GM12878 (cell line): ENCODE measurements at regions not wholly inside any gene's neighbourhood (a gene's known extent, or its start where the extent isn't known, plus 50 kb on each side); places are given as distances from the start of the nearest gene placed in this dataset.

ENCODE experiments used
- ATAC-seq: fragments of 200-7000 bp; cut with Tn5 transposase; 3 replicates; pipeline ENCODE4 v1.9.1; 2020; ENCODE audit warnings: mild to moderate bottlenecking, moderate library complexity
- BruUV-seq: library from RNA; stranded (reverse); fragments of 400-500 nt; replicated peaks from 2 replicates; lab custom pipeline; 2021; lab: Mats Ljungman, UMichigan
- CTCF ChIA-PET: fragments of 300-600 bp; sonication (Branson Sonifier 250); formaldehyde crosslinking; extraction: SDS; loops from one replicate; lab custom pipeline; 2021; ENCODE audit warnings: inconsistent platforms; lab: Yijun Ruan, JAX
- POLR2A ChIA-PET: fragments of 350-600 bp; formaldehyde crosslinking; extraction: SDS; loops from one replicate; lab custom pipeline; 2021; ENCODE audit warnings: inconsistent platforms; lab: Charles Lee
- RAD21 ChIA-PET: fragments of 300-600 bp; sonication (Branson Sonifier 250); formaldehyde crosslinking; loops from one replicate; lab custom pipeline; 2023; ENCODE audit warnings: antibody characterized with exemption; ENCODE audit not compliant: unreplicated experiment; lab: Charles Lee
- SMC1A ChIA-PET: fragments of 300-600 bp; sonication (Branson Sonifier 250); formaldehyde crosslinking; loops from one replicate; lab custom pipeline; 2023; ENCODE audit not compliant: unreplicated experiment, uncharacterized antibody; lab: Charles Lee
- DNase-seq: peaks from one replicate; pipeline ENCODE4 v3.0.0-alpha.2; 2011; ENCODE audit warnings: low read depth, low spot score
- FAIRE-seq: peaks from 3 replicates; lab custom pipeline; 2011; peaks lifted over from hg19 to GRCh38; lab: Jason Lieb, UNC
- H2AFZ ChIP-seq: 2 replicates; pipeline ENCODE4 v1.6.0; 2011; ENCODE audit warnings: low read depth, low read length, control low read depth; ENCODE audit not compliant: control insufficient read depth
- H3K27ac ChIP-seq: 2 replicates; pipeline ENCODE4 v1.5.1; 2011; ENCODE audit warnings: control low read depth; ENCODE audit not compliant: control insufficient read depth, insufficient read depth
- H3K27me3 ChIP-seq, 2 experiments: replicated peaks in 1 of 2; 2 replicates each; pipeline versions ENCODE4 v1.6.0 to v1.6.1; 2011; ENCODE audit warnings: low read length in 1 of 2; ENCODE audit not compliant: control insufficient read depth in 2 of 2, insufficient read depth in 2 of 2
- H3K36me3 ChIP-seq, 2 experiments: 2 replicates each; pipeline ENCODE4 v1.5.1; 2011; ENCODE audit warnings: low read length in 1 of 2; ENCODE audit not compliant: control insufficient read depth in 2 of 2, insufficient read depth in 2 of 2
- H3K4me1 ChIP-seq: 2 replicates; pipeline ENCODE4 v1.6.1; 2011; ENCODE audit warnings: mild to moderate bottlenecking, low read length, moderate library complexity, mixed read lengths; ENCODE audit not compliant: control insufficient read depth, insufficient read depth
- H3K4me2 ChIP-seq: 2 replicates; pipeline ENCODE4 v1.6.0; 2011; ENCODE audit warnings: control low read depth; ENCODE audit not compliant: control insufficient read depth, insufficient read depth
- H3K4me3 ChIP-seq: fragments of 200-600 bp; sonication (generic); 2 replicates; pipeline ENCODE4 v1.5.1; 2016
- H3K79me2 ChIP-seq: 2 replicates; pipeline ENCODE4 v1.6.0; 2011; ENCODE audit warnings: low read length; ENCODE audit not compliant: control insufficient read depth, insufficient read depth
- H3K9ac ChIP-seq: 2 replicates; pipeline ENCODE4 v1.8.0; 2011; ENCODE audit warnings: low read length, control low read depth, mixed read lengths; ENCODE audit not compliant: control insufficient read depth, insufficient read depth
- H3K9me3 ChIP-seq: replicated peaks from 3 replicates; pipeline ENCODE4 v1.5.1; 2011; ENCODE audit warnings: mild to moderate bottlenecking, low read length; ENCODE audit not compliant: control insufficient read depth, insufficient read depth
- H4K20me1 ChIP-seq: 2 replicates; pipeline ENCODE4 v1.6.0; 2011; ENCODE audit not compliant: control insufficient read depth, insufficient read depth
- ATF7 ChIP-seq: fragments of 450-650 bp; IDR thresholded peaks from 2 replicates; pipeline ENCODE4 v1.6.1; 2016; ENCODE audit warnings: low read depth, mild to moderate bottlenecking
- NR2C1 ChIP-seq: fragments of 450-650 bp; IDR thresholded peaks from 2 replicates; pipeline ENCODE4 v1.6.1; 2017; ENCODE audit warnings: antibody characterized with exemption, mild to moderate bottlenecking, moderate library complexity
- POU2F2 ChIP-seq: IDR thresholded peaks from 3 replicates; pipeline ENCODE4 v1.6.1; 2011; ENCODE audit warnings: low read depth, mild to moderate bottlenecking, low read length, borderline replicate concordance
- WGBS: methylation state at CpG from one replicate; pipeline ENCODE4 v1.1.6; 2016; ENCODE audit warnings: low lambda C conversion rate; ENCODE audit not compliant: insufficient replicate concordance, insufficient coverage; ENCODE audit errors: missing lambda C conversion rate; 5-methylcytosine and 5-hydroxymethylcytosine counted together
- in situ Hi-C: fragments of 300-500 bp; cut with MboI; formaldehyde crosslinking; loops from 9 replicates; pipeline ENCODE4 v1.14.3; 2018; ENCODE audit warnings: mixed read lengths
- intact Hi-C: fragments of 100-400 bp; cut with micrococcal nuclease; formaldehyde crosslinking; loops from one replicate; pipeline ENCODE4 v1.14.2; 2022; ENCODE audit not compliant: unreplicated experiment
- TF ChIP-seq, protein P1 (sequence below): fragments of 450-650 bp; IDR thresholded peaks from 2 replicates; pipeline ENCODE4 v1.6.1; 2016; ENCODE audit warnings: mild to moderate bottlenecking
- TF ChIP-seq, protein P2 (sequence below): IDR thresholded peaks from 2 replicates; pipeline ENCODE4 v1.6.1; 2012; ENCODE audit warnings: improper control_type of control experiment, low read depth, low read length; ENCODE audit not compliant: insufficient replicate concordance

DNA sequence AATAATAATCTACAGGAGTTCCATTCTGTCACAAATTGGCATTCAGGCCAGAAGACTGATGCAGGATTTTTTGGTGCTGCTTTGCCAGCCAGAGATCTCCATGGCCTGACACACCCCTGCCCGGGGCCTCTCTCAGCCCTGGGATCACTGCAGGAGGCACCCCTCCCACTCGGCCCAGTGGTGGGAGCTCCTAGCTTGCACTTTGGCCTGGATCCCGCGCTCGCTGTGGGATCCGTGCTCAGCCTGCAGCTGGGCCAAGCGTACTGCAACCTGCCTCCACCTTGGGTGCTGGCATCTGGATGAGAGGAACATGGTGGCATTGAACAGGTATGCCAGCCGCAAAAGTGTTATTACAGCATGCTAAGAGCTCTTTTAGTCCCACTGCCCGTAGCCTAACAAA, 656.7 kb upstream of the CCDC54 start (continued):
- TF ChIP-seq, protein P1, sequence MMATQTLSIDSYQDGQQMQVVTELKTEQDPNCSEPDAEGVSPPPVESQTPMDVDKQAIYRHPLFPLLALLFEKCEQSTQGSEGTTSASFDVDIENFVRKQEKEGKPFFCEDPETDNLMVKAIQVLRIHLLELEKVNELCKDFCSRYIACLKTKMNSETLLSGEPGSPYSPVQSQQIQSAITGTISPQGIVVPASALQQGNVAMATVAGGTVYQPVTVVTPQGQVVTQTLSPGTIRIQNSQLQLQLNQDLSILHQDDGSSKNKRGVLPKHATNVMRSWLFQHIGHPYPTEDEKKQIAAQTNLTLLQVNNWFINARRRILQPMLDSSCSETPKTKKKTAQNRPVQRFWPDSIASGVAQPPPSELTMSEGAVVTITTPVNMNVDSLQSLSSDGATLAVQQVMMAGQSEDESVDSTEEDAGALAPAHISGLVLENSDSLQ: no peak
- TF ChIP-seq ATF7 (no peak), POU2F2 (no peak)
- TF ChIP-seq, protein P2, sequence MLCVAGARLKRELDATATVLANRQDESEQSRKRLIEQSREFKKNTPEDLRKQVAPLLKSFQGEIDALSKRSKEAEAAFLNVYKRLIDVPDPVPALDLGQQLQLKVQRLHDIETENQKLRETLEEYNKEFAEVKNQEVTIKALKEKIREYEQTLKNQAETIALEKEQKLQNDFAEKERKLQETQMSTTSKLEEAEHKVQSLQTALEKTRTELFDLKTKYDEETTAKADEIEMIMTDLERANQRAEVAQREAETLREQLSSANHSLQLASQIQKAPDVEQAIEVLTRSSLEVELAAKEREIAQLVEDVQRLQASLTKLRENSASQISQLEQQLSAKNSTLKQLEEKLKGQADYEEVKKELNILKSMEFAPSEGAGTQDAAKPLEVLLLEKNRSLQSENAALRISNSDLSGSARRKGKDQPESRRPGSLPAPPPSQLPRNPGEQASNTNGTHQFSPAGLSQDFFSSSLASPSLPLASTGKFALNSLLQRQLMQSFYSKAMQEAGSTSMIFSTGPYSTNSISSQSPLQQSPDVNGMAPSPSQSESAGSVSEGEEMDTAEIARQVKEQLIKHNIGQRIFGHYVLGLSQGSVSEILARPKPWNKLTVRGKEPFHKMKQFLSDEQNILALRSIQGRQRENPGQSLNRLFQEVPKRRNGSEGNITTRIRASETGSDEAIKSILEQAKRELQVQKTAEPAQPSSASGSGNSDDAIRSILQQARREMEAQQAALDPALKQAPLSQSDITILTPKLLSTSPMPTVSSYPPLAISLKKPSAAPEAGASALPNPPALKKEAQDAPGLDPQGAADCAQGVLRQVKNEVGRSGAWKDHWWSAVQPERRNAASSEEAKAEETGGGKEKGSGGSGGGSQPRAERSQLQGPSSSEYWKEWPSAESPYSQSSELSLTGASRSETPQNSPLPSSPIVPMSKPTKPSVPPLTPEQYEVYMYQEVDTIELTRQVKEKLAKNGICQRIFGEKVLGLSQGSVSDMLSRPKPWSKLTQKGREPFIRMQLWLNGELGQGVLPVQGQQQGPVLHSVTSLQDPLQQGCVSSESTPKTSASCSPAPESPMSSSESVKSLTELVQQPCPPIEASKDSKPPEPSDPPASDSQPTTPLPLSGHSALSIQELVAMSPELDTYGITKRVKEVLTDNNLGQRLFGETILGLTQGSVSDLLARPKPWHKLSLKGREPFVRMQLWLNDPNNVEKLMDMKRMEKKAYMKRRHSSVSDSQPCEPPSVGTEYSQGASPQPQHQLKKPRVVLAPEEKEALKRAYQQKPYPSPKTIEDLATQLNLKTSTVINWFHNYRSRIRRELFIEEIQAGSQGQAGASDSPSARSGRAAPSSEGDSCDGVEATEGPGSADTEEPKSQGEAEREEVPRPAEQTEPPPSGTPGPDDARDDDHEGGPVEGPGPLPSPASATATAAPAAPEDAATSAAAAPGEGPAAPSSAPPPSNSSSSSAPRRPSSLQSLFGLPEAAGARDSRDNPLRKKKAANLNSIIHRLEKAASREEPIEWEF: no peak

- H3K79me2 ChIP-seq: no peaks in the 10 kb centered on the region
- H3K9ac ChIP-seq: no peak overlapping the region
- no peak for ATAC-seq
- POLR2A ChIA-PET: no interaction called here
- FAIRE-seq: no peak
- in situ Hi-C loops (no loop called here), intact Hi-C loops (no loop called here)
- no peaks in the 10 kb centered on the region for H4K20me1 ChIP-seq
- no peak overlapping the region for H3K4me2 ChIP-seq
- no peak overlapping the region for H3K4me3 ChIP-seq
- SMC1A ChIA-PET: interaction anchor here (1.3 kb wide), 1 partner anchor 22 kb away, joined by 3 read pairs; no protein-coding TSS in a partner anchor
- no peak overlapping the region for H2AFZ ChIP-seq
- CTCF ChIA-PET: no interaction called here
- no peaks in the 10 kb centered on the region for H3K4me1 ChIP-seq
- BruUV-seq: no TSS peak
- H3K27me3 ChIP-seq: no peaks in the 10 kb centered on the region; a peak in 1 of 4 replicates
- no peak for TF ChIP-seq NR2C1
- no peaks in the 10 kb centered on the region for H3K9me3 ChIP-seq
- RAD21 ChIA-PET: no interaction called here
- 2% methylated on average over 3 of the region's 3 CpGs for WGBS
- no peak overlapping the region for H3K27ac ChIP-seq
- no peak for DNase-seq
- no peaks in the 10 kb centered on the region for H3K36me3 ChIP-seq
These were observed 651.7 kb upstream of the CCDC54 start for GRCh38 chr3:106725566-106725965.
